SK-N-SH treated with all-trans-retinoic acid at 6 μM for 48 hours (cell line): ENCODE measurements at regions not wholly inside any gene's neighbourhood (a gene's known extent, or its start where the extent isn't known, plus 50 kb on each side); places are given as distances from the start of the nearest gene placed in this dataset.

Source experiments
- ATAC-seq: fragments of 200-7000 bp; cut with Tn5 transposase; 3 replicates; pipeline ENCODE4 v1.9.1; 2020; ENCODE audit warnings: mild to moderate bottlenecking, moderate library complexity
- ARNTL ChIP-seq: fragments of 450-650 bp; formaldehyde crosslinking; IDR thresholded peaks from 2 replicates; pipeline ENCODE4 v1.5.0; 2020; ENCODE audit warnings: low read depth, mild to moderate bottlenecking, moderate library complexity, borderline replicate concordance
- ESRRG ChIP-seq: fragments of 250-450 bp; sonication (Bioruptor Pico); IDR thresholded peaks from 2 replicates; pipeline ENCODE4 v1.6.1; 2021; ENCODE audit warnings: mild to moderate bottlenecking
- ISL1 ChIP-seq: fragments of 250-450 bp; sonication (Bioruptor Pico); IDR thresholded peaks from 2 replicates; pipeline ENCODE4 v2.1.2; 2022; ENCODE audit warnings: mild to moderate bottlenecking, moderate library complexity
- OSR1 ChIP-seq: fragments of 250-450 bp; sonication (Bioruptor Pico); IDR thresholded peaks from 2 replicates; pipeline ENCODE4 v1.8.0; 2022; ENCODE audit warnings: moderate library complexity, mild to moderate bottlenecking, inconsistent platforms
- PPARA ChIP-seq: fragments of 250-450 bp; sonication (Bioruptor Pico); IDR thresholded peaks from 2 replicates; pipeline ENCODE4 v1.5.0; 2020; ENCODE audit warnings: mild to moderate bottlenecking, borderline replicate concordance
- RARB ChIP-seq: fragments of 250-450 bp; sonication (Bioruptor Pico); IDR thresholded peaks from 2 replicates; pipeline ENCODE4 v1.8.0; 2021; ENCODE audit warnings: mild to moderate bottlenecking, moderate library complexity
- SNAI2 ChIP-seq: fragments of 250-450 bp; sonication (Bioruptor Pico); IDR thresholded peaks from 2 replicates; pipeline ENCODE4 v1.5.0; 2020; ENCODE audit warnings: mild to moderate bottlenecking, moderate library complexity
- TOX ChIP-seq: fragments of 250-450 bp; sonication (Bioruptor Pico); IDR thresholded peaks from 2 replicates; pipeline ENCODE4 v1.8.0; 2021; ENCODE audit warnings: mild to moderate bottlenecking, moderate library complexity, borderline replicate concordance
- ZC3H10 ChIP-seq: fragments of 250-450 bp; sonication (Bioruptor Pico); IDR thresholded peaks from 2 replicates; pipeline ENCODE4 v1.5.1; 2021; ENCODE audit warnings: mild to moderate bottlenecking, moderate library complexity
- ZFP3 ChIP-seq: fragments of 250-450 bp; sonication (Bioruptor Pico); IDR thresholded peaks from 2 replicates; pipeline ENCODE4 v1.5.0; 2020; ENCODE audit warnings: mild to moderate bottlenecking, moderate library complexity
- ZNF565 ChIP-seq: fragments of 450-650 bp; formaldehyde crosslinking; conservative IDR thresholded peaks from 2 replicates; pipeline ENCODE4 v1.5.0; 2020; ENCODE audit warnings: low read depth, mild to moderate bottlenecking, moderate library complexity
- ZNF70 ChIP-seq: fragments of 450-650 bp; formaldehyde crosslinking; IDR thresholded peaks from 2 replicates; pipeline ENCODE4 v1.5.0; 2020; ENCODE audit warnings: mild to moderate bottlenecking, moderate library complexity
- ZNF8 ChIP-seq: fragments of 450-650 bp; formaldehyde crosslinking; IDR thresholded peaks from 2 replicates; pipeline ENCODE4 v1.5.0; 2020; ENCODE audit warnings: mild to moderate bottlenecking, moderate library complexity
- TF ChIP-seq, protein P1 (sequence below): fragments of 250-450 bp; sonication (Bioruptor Pico); IDR thresholded peaks from 2 replicates; pipeline ENCODE4 v1.8.0; 2020; ENCODE audit warnings: mild to moderate bottlenecking, moderate library complexity, borderline replicate concordance
- TF ChIP-seq, protein P2 (sequence below): fragments of 250-450 bp; sonication (Bioruptor Pico); IDR thresholded peaks from 2 replicates; pipeline ENCODE4 v1.5.0; 2020; ENCODE audit warnings: mild to moderate bottlenecking, moderate library complexity
- TF ChIP-seq, protein P3 (sequence below): fragments of 250-450 bp; sonication (Bioruptor Pico); IDR thresholded peaks from 2 replicates; pipeline ENCODE4 v1.5.1; 2020; ENCODE audit warnings: low read depth, mild to moderate bottlenecking, moderate library complexity
- TF ChIP-seq, protein P4 (sequence below): fragments of 250-450 bp; sonication (Bioruptor Pico); IDR thresholded peaks from 2 replicates; pipeline ENCODE4 v1.8.0; 2021; ENCODE audit warnings: low read depth, mild to moderate bottlenecking, moderate library complexity, borderline replicate concordance
- TF ChIP-seq, protein P5 (sequence below): fragments of 250-450 bp; sonication (Bioruptor Pico); IDR thresholded peaks from 2 replicates; pipeline ENCODE4 v1.5.1; 2021; ENCODE audit warnings: mild to moderate bottlenecking, moderate library complexity

DNA sequence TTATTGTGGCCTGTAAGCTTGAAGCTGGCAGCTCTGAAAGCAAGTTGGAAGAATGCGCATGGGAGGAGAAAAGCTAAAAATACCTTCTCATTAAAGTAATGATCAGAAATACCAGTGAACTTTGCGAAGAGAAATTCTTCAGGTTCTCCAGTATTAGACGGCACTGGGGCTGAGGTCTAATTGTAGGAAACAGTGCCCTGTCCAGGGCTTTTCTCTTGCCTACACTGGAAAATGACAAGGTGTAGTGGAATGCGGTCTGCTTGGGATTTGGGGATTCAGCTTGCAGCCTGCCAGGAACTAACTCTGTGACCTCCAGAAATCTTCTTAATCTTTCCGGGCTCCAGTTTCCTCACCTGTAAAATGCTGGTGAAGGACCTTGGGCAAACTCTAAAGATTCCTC lies 53.3 kb upstream of the KCNJ16 start:
- TF ChIP-seq SNAI2 (CRISPR knock-in tag) (no peak), TOX (CRISPR knock-in tag) (no peak), ISL1 (no peak), ZC3H10 (no peak), OSR1 (CRISPR knock-in tag) (no peak), RARB (CRISPR knock-in tag) (no peak), ARNTL (CRISPR knock-in tag) (no peak), ZNF565 (CRISPR knock-in tag) (no peak), ZNF8 (CRISPR knock-in tag) (no peak), ZNF70 (CRISPR knock-in tag) (no peak), PPARA (CRISPR knock-in tag) (no peak), ZFP3 (CRISPR knock-in tag) (no peak), ESRRG (no peak)
- TF ChIP-seq, protein P1, sequence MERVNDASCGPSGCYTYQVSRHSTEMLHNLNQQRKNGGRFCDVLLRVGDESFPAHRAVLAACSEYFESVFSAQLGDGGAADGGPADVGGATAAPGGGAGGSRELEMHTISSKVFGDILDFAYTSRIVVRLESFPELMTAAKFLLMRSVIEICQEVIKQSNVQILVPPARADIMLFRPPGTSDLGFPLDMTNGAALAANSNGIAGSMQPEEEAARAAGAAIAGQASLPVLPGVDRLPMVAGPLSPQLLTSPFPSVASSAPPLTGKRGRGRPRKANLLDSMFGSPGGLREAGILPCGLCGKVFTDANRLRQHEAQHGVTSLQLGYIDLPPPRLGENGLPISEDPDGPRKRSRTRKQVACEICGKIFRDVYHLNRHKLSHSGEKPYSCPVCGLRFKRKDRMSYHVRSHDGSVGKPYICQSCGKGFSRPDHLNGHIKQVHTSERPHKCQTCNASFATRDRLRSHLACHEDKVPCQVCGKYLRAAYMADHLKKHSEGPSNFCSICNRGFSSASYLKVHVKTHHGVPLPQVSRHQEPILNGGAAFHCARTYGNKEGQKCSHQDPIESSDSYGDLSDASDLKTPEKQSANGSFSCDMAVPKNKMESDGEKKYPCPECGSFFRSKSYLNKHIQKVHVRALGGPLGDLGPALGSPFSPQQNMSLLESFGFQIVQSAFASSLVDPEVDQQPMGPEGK (CRISPR knock-in tag): no peak
- TF ChIP-seq, protein P2, sequence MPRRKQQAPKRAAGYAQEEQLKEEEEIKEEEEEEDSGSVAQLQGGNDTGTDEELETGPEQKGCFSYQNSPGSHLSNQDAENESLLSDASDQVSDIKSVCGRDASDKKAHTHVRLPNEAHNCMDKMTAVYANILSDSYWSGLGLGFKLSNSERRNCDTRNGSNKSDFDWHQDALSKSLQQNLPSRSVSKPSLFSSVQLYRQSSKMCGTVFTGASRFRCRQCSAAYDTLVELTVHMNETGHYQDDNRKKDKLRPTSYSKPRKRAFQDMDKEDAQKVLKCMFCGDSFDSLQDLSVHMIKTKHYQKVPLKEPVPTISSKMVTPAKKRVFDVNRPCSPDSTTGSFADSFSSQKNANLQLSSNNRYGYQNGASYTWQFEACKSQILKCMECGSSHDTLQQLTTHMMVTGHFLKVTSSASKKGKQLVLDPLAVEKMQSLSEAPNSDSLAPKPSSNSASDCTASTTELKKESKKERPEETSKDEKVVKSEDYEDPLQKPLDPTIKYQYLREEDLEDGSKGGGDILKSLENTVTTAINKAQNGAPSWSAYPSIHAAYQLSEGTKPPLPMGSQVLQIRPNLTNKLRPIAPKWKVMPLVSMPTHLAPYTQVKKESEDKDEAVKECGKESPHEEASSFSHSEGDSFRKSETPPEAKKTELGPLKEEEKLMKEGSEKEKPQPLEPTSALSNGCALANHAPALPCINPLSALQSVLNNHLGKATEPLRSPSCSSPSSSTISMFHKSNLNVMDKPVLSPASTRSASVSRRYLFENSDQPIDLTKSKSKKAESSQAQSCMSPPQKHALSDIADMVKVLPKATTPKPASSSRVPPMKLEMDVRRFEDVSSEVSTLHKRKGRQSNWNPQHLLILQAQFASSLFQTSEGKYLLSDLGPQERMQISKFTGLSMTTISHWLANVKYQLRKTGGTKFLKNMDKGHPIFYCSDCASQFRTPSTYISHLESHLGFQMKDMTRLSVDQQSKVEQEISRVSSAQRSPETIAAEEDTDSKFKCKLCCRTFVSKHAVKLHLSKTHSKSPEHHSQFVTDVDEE (CRISPR knock-in tag): no peak
- TF ChIP-seq, protein P3, sequence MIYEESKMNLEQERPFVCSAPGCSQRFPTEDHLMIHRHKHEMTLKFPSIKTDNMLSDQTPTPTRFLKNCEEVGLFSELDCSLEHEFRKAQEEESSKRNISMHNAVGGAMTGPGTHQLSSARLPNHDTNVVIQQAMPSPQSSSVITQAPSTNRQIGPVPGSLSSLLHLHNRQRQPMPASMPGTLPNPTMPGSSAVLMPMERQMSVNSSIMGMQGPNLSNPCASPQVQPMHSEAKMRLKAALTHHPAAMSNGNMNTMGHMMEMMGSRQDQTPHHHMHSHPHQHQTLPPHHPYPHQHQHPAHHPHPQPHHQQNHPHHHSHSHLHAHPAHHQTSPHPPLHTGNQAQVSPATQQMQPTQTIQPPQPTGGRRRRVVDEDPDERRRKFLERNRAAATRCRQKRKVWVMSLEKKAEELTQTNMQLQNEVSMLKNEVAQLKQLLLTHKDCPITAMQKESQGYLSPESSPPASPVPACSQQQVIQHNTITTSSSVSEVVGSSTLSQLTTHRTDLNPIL (CRISPR knock-in tag): no peak
- TF ChIP-seq, protein P4, sequence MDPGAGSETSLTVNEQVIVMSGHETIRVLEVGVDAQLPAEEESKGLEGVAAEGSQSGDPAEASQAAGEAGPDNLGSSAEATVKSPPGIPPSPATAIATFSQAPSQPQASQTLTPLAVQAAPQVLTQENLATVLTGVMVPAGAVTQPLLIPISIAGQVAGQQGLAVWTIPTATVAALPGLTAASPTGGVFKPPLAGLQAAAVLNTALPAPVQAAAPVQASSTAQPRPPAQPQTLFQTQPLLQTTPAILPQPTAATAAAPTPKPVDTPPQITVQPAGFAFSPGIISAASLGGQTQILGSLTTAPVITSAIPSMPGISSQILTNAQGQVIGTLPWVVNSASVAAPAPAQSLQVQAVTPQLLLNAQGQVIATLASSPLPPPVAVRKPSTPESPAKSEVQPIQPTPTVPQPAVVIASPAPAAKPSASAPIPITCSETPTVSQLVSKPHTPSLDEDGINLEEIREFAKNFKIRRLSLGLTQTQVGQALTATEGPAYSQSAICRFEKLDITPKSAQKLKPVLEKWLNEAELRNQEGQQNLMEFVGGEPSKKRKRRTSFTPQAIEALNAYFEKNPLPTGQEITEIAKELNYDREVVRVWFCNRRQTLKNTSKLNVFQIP (CRISPR knock-in tag): no peak
- TF ChIP-seq, protein P5, sequence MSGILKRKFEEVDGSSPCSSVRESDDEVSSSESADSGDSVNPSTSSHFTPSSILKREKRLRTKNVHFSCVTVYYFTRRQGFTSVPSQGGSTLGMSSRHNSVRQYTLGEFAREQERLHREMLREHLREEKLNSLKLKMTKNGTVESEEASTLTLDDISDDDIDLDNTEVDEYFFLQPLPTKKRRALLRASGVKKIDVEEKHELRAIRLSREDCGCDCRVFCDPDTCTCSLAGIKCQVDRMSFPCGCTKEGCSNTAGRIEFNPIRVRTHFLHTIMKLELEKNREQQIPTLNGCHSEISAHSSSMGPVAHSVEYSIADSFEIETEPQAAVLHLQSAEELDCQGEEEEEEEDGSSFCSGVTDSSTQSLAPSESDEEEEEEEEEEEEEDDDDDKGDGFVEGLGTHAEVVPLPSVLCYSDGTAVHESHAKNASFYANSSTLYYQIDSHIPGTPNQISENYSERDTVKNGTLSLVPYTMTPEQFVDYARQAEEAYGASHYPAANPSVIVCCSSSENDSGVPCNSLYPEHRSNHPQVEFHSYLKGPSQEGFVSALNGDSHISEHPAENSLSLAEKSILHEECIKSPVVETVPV: no peak
- TF ChIP-seq, all 23 proteins: peak for 0
- ATAC-seq: peak; percentile 90

DNA sequence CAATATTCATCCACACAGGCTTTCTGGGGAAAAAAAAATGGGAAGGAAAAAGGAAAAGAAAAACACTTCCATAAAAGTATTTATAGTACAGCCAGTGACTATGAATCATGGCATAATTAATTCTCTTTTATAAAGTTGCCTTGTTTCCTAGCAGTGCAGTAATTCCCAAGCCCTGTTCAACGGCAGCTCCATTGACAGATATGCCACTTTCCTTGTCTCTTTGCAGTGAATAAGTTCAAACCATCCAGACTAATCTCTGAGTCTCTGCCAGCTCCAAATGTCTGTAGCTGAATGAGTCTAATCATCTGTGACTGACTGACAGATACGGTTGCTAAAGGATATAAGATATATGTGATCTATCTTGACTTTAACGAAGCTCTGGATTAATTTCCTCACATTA lies 52.9 kb upstream of the KCNJ16 start:
- peak; percentile 80 for ATAC-seq
- TF ChIP-seq RARB (CRISPR knock-in tag) (no peak), ISL1 (peak; percentile 43; the same call in 1 of the 2 replicates), ZNF8 (CRISPR knock-in tag) (no peak)
- TF ChIP-seq, protein P5: no peak
- TF ChIP-seq, all 23 proteins: peak for 1

DNA sequence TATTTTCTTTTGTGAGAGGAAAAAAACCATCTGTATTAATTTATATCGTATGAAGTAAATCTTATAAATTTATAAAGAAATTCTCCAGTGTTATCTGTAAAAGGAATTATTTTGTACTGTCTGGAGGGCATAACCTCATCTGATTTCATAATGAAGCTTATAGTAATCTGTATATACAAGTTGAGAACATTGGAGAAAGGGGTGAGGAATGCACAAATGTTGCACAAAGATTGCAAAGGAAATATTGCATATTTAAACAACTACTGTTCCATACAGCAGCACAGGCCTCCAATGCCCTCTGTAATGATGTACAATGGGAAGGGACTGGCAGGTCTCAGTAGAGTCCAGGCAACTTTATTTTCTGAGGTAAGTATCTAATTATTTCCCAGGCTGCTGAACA lies 50.8 kb upstream of the KCNJ16 start:
- no peak for TF ChIP-seq ZFP3 (CRISPR knock-in tag)
- ATAC-seq: no peak
